WTC11 (cell line): ENCODE measurements at regions not wholly inside any gene's neighbourhood (a gene's known extent, or its start where the extent isn't known, plus 50 kb on each side); places are given as distances from the start of the nearest gene placed in this dataset.

Source experiments
- ATAC-seq: fragments of 200-7000 bp; cut with Tn5 transposase; 2 replicates; pipeline ENCODE4 v1.10.0; 2021; ENCODE audit warnings: mild to moderate bottlenecking, moderate library complexity
- CTCF ChIA-PET: fragments of 300-600 bp; sonication (Branson Sonifier 250); formaldehyde crosslinking; loops from one replicate; lab custom pipeline; 2021; ENCODE audit warnings: antibody characterized with exemption; lab: Charles Lee
- POLR2A ChIA-PET: fragments of 350-600 bp; sonication (Branson Sonifier 250); formaldehyde crosslinking; loops from one replicate; lab custom pipeline; 2021; ENCODE audit warnings: antibody characterized with exemption; lab: Charles Lee
- DNase-seq: peaks from one replicate; pipeline ENCODE4 v3.0.0; 2021; ENCODE audit warnings: low spot score
- H3K27ac Mint-ChIP-seq: 2 replicates; pipeline ENCODE4 v1.8.0; 2021; ENCODE audit warnings: mixed read lengths
- H3K27me3 Mint-ChIP-seq: 2 replicates; pipeline ENCODE4 v1.8.0; 2021; ENCODE audit warnings: low read depth, mild to moderate bottlenecking, moderate library complexity, mixed read lengths
- H3K36me3 Mint-ChIP-seq: 2 replicates; pipeline ENCODE4 v1.8.0; 2021; ENCODE audit warnings: mixed read lengths
- H3K4me1 Mint-ChIP-seq: 2 replicates; pipeline ENCODE4 v1.8.0; 2022; ENCODE audit warnings: mixed read lengths
- H3K4me3 Mint-ChIP-seq: 2 replicates; pipeline ENCODE4 v1.8.0; 2021; ENCODE audit warnings: mild to moderate bottlenecking, moderate library complexity, mixed read lengths
- H3K9me3 Mint-ChIP-seq: 2 replicates; pipeline ENCODE4 v1.8.0; 2021; ENCODE audit warnings: mixed read lengths
- ATF1 ChIP-seq: sonication (generic); formaldehyde crosslinking; IDR thresholded peaks from 2 replicates; pipeline ENCODE4 v1.8.1; 2023; ENCODE audit warnings: mild to moderate bottlenecking, moderate library complexity, missing genetic modification reagents
- ELF4 ChIP-seq: sonication (generic); formaldehyde crosslinking; IDR thresholded peaks from 2 replicates; pipeline ENCODE4 v1.8.1; 2022; ENCODE audit warnings: low read depth, mild to moderate bottlenecking, moderate library complexity, missing genetic modification reagents
- ETV6 ChIP-seq: sonication (generic); formaldehyde crosslinking; IDR thresholded peaks from 2 replicates; pipeline ENCODE4 v1.8.1; 2022; ENCODE audit warnings: mild to moderate bottlenecking, missing genetic modification reagents
- GTF2I ChIP-seq: fragments of 250-450 bp; sonication (Bioruptor Pico); conservative IDR thresholded peaks from 2 replicates; pipeline ENCODE4 v1.4.0; 2021; ENCODE audit warnings: mild to moderate bottlenecking
- HMGXB4 ChIP-seq: sonication (generic); formaldehyde crosslinking; IDR thresholded peaks from 2 replicates; pipeline ENCODE4 v1.8.1; 2023; ENCODE audit warnings: mild to moderate bottlenecking, moderate library complexity, missing genetic modification reagents
- MXD4 ChIP-seq: fragments of 250-450 bp; sonication (Bioruptor Pico); IDR thresholded peaks from 2 replicates; pipeline ENCODE4 v1.8.0; 2021; ENCODE audit warnings: mild to moderate bottlenecking, moderate library complexity, borderline replicate concordance
- MYBL2 ChIP-seq: sonication (generic); formaldehyde crosslinking; IDR thresholded peaks from 2 replicates; pipeline ENCODE4 v1.8.1; 2023; ENCODE audit warnings: mild to moderate bottlenecking, moderate library complexity, missing genetic modification reagents
- NFYB ChIP-seq: sonication (generic); formaldehyde crosslinking; conservative IDR thresholded peaks from 2 replicates; pipeline ENCODE4 v1.8.0; 2022; ENCODE audit warnings: low read depth, missing genetic modification reagents
- NR3C1 ChIP-seq: sonication (generic); formaldehyde crosslinking; conservative IDR thresholded peaks from 2 replicates; pipeline ENCODE4 v1.8.1; 2023; ENCODE audit warnings: low read depth, mild to moderate bottlenecking, missing genetic modification reagents
- RORB ChIP-seq: fragments of 250-450 bp; sonication (Bioruptor Pico); IDR thresholded peaks from 2 replicates; pipeline ENCODE4 v1.9.0; 2021; ENCODE audit warnings: mild to moderate bottlenecking
- SMAD3 ChIP-seq: sonication (generic); formaldehyde crosslinking; IDR thresholded peaks from 2 replicates; pipeline ENCODE4 v1.8.0; 2022; ENCODE audit warnings: missing genetic modification reagents, mild to moderate bottlenecking, borderline replicate concordance
- TP53 ChIP-seq: sonication (generic); formaldehyde crosslinking; IDR thresholded peaks from 2 replicates; pipeline ENCODE4 v1.8.1; 2023; ENCODE audit warnings: mild to moderate bottlenecking, missing genetic modification reagents
- ZNF138 ChIP-seq: sonication (generic); formaldehyde crosslinking; conservative IDR thresholded peaks from 2 replicates; pipeline ENCODE4 v1.8.1; 2022; ENCODE audit warnings: mild to moderate bottlenecking, moderate library complexity, missing genetic modification reagents
- ZNF219 ChIP-seq: sonication (generic); formaldehyde crosslinking; IDR thresholded peaks from 2 replicates; pipeline ENCODE4 v1.8.0; 2023; ENCODE audit warnings: missing genetic modification reagents, mild to moderate bottlenecking, borderline replicate concordance
- ZNF263 ChIP-seq: sonication (generic); formaldehyde crosslinking; IDR thresholded peaks from 2 replicates; pipeline ENCODE4 v1.8.1; 2022; ENCODE audit warnings: low read depth, mild to moderate bottlenecking, moderate library complexity, missing genetic modification reagents
- ZNF317 ChIP-seq: sonication (generic); formaldehyde crosslinking; IDR thresholded peaks from 2 replicates; pipeline ENCODE4 v1.8.1; 2023; ENCODE audit warnings: low read depth, mild to moderate bottlenecking, moderate library complexity, missing genetic modification reagents, borderline replicate concordance
- ZNF396 ChIP-seq: fragments of 250-450 bp; sonication (Bioruptor Pico); IDR thresholded peaks from 2 replicates; pipeline ENCODE4 v1.8.0; 2021; ENCODE audit warnings: mild to moderate bottlenecking, moderate library complexity, borderline replicate concordance
- ZSCAN18 ChIP-seq: fragments of 250-450 bp; sonication (Bioruptor Pico); IDR thresholded peaks from 2 replicates; pipeline ENCODE4 v2.1.2; 2022; ENCODE audit warnings: mild to moderate bottlenecking, moderate library complexity
- TF ChIP-seq, protein P1 (sequence below): sonication (generic); formaldehyde crosslinking; IDR thresholded peaks from 2 replicates; pipeline ENCODE4 v1.8.1; 2023; ENCODE audit warnings: mild to moderate bottlenecking, missing genetic modification reagents, moderate library complexity
- TF ChIP-seq, protein P2 (sequence below): sonication (generic); formaldehyde crosslinking; IDR thresholded peaks from 2 replicates; pipeline ENCODE4 v1.8.0; 2022; ENCODE audit warnings: mild to moderate bottlenecking, missing genetic modification reagents

DNA sequence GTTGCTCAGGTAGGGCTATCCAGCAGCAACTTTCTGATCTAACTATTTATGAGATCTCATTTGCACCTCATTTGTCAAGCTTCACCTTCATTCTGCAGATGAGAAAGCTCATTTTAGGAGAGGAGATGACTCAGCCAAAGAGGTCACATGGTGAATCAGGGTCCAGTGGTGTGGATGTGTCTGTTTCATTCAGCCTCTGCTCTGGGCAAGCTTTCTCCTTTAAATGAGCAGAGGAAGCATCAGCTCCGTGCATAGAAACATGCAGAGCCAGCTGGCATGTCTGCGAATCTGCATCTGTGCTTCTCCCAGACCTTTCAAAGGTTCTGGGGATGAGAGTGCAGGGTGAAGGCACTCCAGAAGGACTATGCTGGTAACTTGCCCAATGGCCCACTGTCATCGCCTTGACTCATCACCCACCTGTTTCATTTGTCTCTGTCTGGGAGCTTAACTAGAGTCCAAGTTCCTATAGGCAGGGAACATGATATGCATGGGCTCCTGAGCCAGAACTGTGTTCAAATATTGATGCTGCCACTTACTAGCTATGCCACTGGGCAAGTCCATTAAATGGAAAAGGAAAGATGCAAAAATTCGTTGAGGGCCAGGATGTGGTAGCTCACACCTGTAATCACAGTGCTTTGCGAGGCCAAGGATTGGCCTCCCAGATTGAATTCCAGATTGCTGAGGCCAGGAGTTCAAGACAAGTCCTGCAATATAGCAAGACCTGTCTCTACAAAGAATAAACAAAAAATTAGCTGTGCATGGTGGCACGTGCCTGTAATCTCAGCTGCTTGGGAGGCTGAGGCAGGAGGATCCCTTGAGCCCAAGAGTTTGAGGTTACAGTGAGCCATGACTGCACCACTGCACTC, 67.1 kb upstream of the NLK start (continued):
- TF ChIP-seq HMGXB4 (CRISPR knock-in tag): no peak
- TF ChIP-seq MYBL2: no peak
- no peak for TF ChIP-seq MXD4 (CRISPR knock-in tag)
- no peak for TF ChIP-seq ZNF317 (CRISPR knock-in tag)
- no peak for TF ChIP-seq GTF2I (CRISPR knock-in tag)
- TF ChIP-seq, protein P1, sequence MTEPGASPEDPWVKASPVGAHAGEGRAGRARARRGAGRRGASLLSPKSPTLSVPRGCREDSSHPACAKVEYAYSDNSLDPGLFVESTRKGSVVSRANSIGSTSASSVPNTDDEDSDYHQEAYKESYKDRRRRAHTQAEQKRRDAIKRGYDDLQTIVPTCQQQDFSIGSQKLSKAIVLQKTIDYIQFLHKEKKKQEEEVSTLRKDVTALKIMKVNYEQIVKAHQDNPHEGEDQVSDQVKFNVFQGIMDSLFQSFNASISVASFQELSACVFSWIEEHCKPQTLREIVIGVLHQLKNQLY: no peak
- no peak for TF ChIP-seq ELF4 (CRISPR knock-in tag)

DNA sequence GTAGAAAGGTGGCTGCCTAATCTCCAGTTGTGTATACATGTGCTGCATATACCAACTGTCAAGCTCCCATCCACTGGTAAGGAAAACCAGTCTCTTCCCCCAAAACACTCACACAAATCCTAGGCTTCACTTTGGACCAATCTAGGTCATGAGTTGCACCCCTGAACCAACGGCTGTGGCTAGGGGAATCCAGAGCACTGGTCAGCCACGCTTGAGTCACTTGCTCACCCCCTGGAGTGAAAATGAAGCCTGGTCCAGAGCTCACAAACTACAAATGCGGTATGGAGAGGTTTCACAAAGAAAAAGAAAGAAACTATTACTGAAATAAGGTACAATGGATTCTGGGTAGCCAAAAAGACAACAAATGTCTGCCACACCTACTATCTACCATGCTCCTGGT, 66.1 kb upstream of the NLK start:
- ChIA-PET POLR2A (no interaction called here), CTCF (no interaction called here)
- H3K9me3 Mint-ChIP-seq: 0 out of 2 replicates have a peak, but pooled peaks cover 3% of the 10 kb centered on the region
- no peak for DNase-seq
- TF ChIP-seq, protein P2, sequence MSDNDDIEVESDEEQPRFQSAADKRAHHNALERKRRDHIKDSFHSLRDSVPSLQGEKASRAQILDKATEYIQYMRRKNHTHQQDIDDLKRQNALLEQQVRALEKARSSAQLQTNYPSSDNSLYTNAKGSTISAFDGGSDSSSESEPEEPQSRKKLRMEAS (CRISPR knock-in tag): no peak
- TF ChIP-seq ZNF263 (CRISPR knock-in tag): no peak
- no peak for TF ChIP-seq ATF1 (CRISPR knock-in tag)
- no peak for TF ChIP-seq ZNF219 (CRISPR knock-in tag)
- TF ChIP-seq ZNF138 (CRISPR knock-in tag): no peak
- TF ChIP-seq TP53 (CRISPR knock-in tag): no peak
- TF ChIP-seq ZNF317 (CRISPR knock-in tag): no peak
- TF ChIP-seq SMAD3 (CRISPR knock-in tag): no peak
- no peak for TF ChIP-seq ZNF396 (CRISPR knock-in tag)
- no peak for TF ChIP-seq ZSCAN18
- TF ChIP-seq ETV6: no peak
- no peak for TF ChIP-seq NR3C1 (CRISPR knock-in tag)
- TF ChIP-seq NFYB: no peak
- TF ChIP-seq RORB (CRISPR knock-in tag): no peak
- ATAC-seq: no peak
- no peaks in the 10 kb centered on the region for H3K36me3 Mint-ChIP-seq
- H3K4me1 Mint-ChIP-seq: peaks cover 8% of the 10 kb centered on the region
- H3K4me3 Mint-ChIP-seq: no peak overlapping the region
- no peak overlapping the region for H3K27ac Mint-ChIP-seq
- H3K27me3 Mint-ChIP-seq: no peaks in the 10 kb centered on the region
